SK-N-SH (cell line): ENCODE measurements at regions not wholly inside any gene's neighbourhood (a gene's known extent, or its start where the extent isn't known, plus 50 kb on each side); places are given as distances from the start of the nearest gene placed in this dataset.

ENCODE experiments used
- CTCF ChIA-PET: fragments of 300-600, 350-600 bp; formaldehyde crosslinking; extraction: SDS; loops from one replicate; lab custom pipeline; 2021; lab: Yijun Ruan, JAX
- POLR2A ChIA-PET: fragments of 350-600 bp; sonication (Branson Sonifier 250); formaldehyde crosslinking; extraction: SDS; loops from one replicate; lab custom pipeline; 2020; ENCODE audit warnings: antibody characterized with exemption, inconsistent platforms; lab: Yijun Ruan, JAX
- DNase-seq: peaks from one replicate; pipeline ENCODE4 v3.0.0; 2012
- H2AFZ ChIP-seq: fragments of 200-600 bp; sonication (generic); 2 replicates; pipeline ENCODE4 v1.8.1; 2016; ENCODE audit warnings: antibody characterized with exemption, mild to moderate bottlenecking, low read depth
- H3F3A ChIP-seq: fragments of 200-600 bp; sonication (generic); replicated peaks from 2 replicates; pipeline ENCODE3; 2016; ENCODE audit warnings: antibody characterized with exemption, mild to moderate bottlenecking; ENCODE audit not compliant: insufficient read depth
- H3K27ac ChIP-seq, 2 experiments: fragments of 200-500 bp in 1 of 2; fragments of 200-600 bp in 1 of 2; sonication (Bioruptor generic) in 1 of 2; sonication (generic), shearing (Covaris generic) in 1 of 2; 2 replicates each; pipeline versions ENCODE4 v1.5.1 to v1.6.1; 2014 to 2016; ENCODE audit warnings: low read depth in 2 of 2, inconsistent platforms in 1 of 2, low read length in 1 of 2, mild to moderate bottlenecking in 1 of 2, mixed read lengths in 1 of 2
- H3K27me3 ChIP-seq: fragments of 200-600 bp; sonication (generic), shearing (Covaris generic); 2 replicates; pipeline ENCODE4 v1.6.1; 2016; ENCODE audit warnings: mixed run types; ENCODE audit not compliant: insufficient read depth
- H3K36me3 ChIP-seq, 2 experiments: fragments of 200-500 bp in 1 of 2; fragments of 200-600 bp in 1 of 2; sonication (Bioruptor generic) in 1 of 2; sonication (generic) in 1 of 2; replicated peaks in 1 of 2; 2 replicates each; pipeline versions ENCODE3 to v1.5.1; 2014 to 2016; ENCODE audit warnings: low read length in 1 of 2, mild to moderate bottlenecking in 1 of 2; ENCODE audit not compliant: insufficient read depth in 2 of 2, control insufficient read depth in 1 of 2
- H3K4me1 ChIP-seq, 2 experiments: fragments of 200-500 bp in 1 of 2; fragments of 200-600 bp in 1 of 2; sonication (Bioruptor generic) in 1 of 2; sonication (generic), shearing (Covaris generic) in 1 of 2; 2 replicates each; pipeline versions ENCODE4 v1.5.1 to v1.6.1; 2014 to 2016; ENCODE audit warnings: low read depth in 1 of 2, low read length in 1 of 2, mixed run types in 1 of 2; ENCODE audit not compliant: insufficient read depth in 2 of 2, control insufficient read depth in 1 of 2
- H3K4me2 ChIP-seq: fragments of 200-600 bp; sonication (generic), shearing (Covaris generic); 2 replicates; pipeline ENCODE4 v1.6.1; 2017; ENCODE audit warnings: mixed run types
- H3K4me3 ChIP-seq, 2 experiments: fragments of 200-500 bp in 1 of 2; fragments of 200-600 bp in 1 of 2; sonication (Bioruptor generic) in 1 of 2; sonication (generic), shearing (Covaris generic) in 1 of 2; 2 replicates each; pipeline versions ENCODE4 v1.5.1 to v1.8.1; 2014 to 2016; ENCODE audit warnings: low read depth in 2 of 2, inconsistent platforms in 1 of 2, low read length in 1 of 2, mild to moderate bottlenecking in 1 of 2, mixed read lengths in 1 of 2, moderate library complexity in 1 of 2
- H3K79me2 ChIP-seq: fragments of 200-600 bp; sonication (generic); 2 replicates; pipeline ENCODE4 v1.8.1; 2017; ENCODE audit warnings: mild to moderate bottlenecking; ENCODE audit not compliant: insufficient read depth
- H3K9ac ChIP-seq: fragments of 200-600 bp; sonication (generic); 2 replicates; pipeline ENCODE4 v1.6.1; 2017; ENCODE audit warnings: mixed run types
- H3K9me2 ChIP-seq: fragments of 200-600 bp; sonication (generic); 2 replicates; pipeline ENCODE4 v1.6.1; 2017; ENCODE audit warnings: mixed run types
- H3K9me3 ChIP-seq: fragments of 200-600 bp; sonication (generic); 2 replicates; pipeline ENCODE4 v1.6.1; 2017; ENCODE audit warnings: mixed run types, mild to moderate bottlenecking, moderate library complexity
- H4K20me1 ChIP-seq: fragments of 200-600 bp; sonication (generic); 2 replicates; pipeline ENCODE4 v1.6.1; 2017; ENCODE audit warnings: mild to moderate bottlenecking, mixed run types; ENCODE audit not compliant: insufficient read depth
- CHD2 ChIP-seq: fragments of 150-350 bp; IDR thresholded peaks from 2 replicates; pipeline ENCODE4 v1.6.1; 2018; ENCODE audit warnings: low read length; ENCODE audit not compliant: partially characterized antibody
- CTCF ChIP-seq: fragments of 200-600 bp; sonication (generic); IDR thresholded peaks from 2 replicates; pipeline ENCODE4 v1.6.1; 2017; ENCODE audit warnings: antibody characterized with exemption, mild to moderate bottlenecking, moderate library complexity
- ELF1 ChIP-seq: IDR thresholded peaks from 2 replicates; pipeline ENCODE4 v1.4.0; 2012
- EZH2phosphoT487 ChIP-seq: fragments of 200-600 bp; sonication (generic); IDR thresholded peaks from 2 replicates; pipeline ENCODE4 v1.6.1; 2017; ENCODE audit warnings: low read depth, mixed run types, mild to moderate bottlenecking, antibody characterized with exemption, moderate library complexity, borderline replicate concordance
- FOSL2 ChIP-seq: IDR thresholded peaks from 2 replicates; pipeline ENCODE4 v1.4.0; 2012; ENCODE audit warnings: low read depth, mild to moderate bottlenecking, moderate library complexity, borderline replicate concordance
- MAX ChIP-seq: IDR thresholded peaks from 2 replicates; pipeline ENCODE4 v1.4.0; 2012; ENCODE audit warnings: low read depth
- MEF2A ChIP-seq: IDR thresholded peaks from 2 replicates; pipeline ENCODE4 v1.4.0; 2012; ENCODE audit warnings: low read depth, borderline replicate concordance
- NFIC ChIP-seq: IDR thresholded peaks from 2 replicates; pipeline ENCODE4 v1.4.0; 2012; ENCODE audit warnings: borderline replicate concordance
- RAD21 ChIP-seq: IDR thresholded peaks from 2 replicates; pipeline ENCODE4 v1.6.1; 2012; ENCODE audit warnings: mild to moderate bottlenecking, low read length
- REST ChIP-seq: IDR thresholded peaks from 2 replicates; pipeline ENCODE4 v1.6.1; 2012; ENCODE audit warnings: mild to moderate bottlenecking, low read depth, low read length, moderate library complexity
- RFX5 ChIP-seq: IDR thresholded peaks from 2 replicates; pipeline ENCODE4 v1.6.1; 2012; ENCODE audit warnings: mild to moderate bottlenecking, improper control_type of control experiment, low read length
- TEAD4 ChIP-seq: IDR thresholded peaks from 2 replicates; pipeline ENCODE4 v1.4.0; 2012; ENCODE audit warnings: mild to moderate bottlenecking, borderline replicate concordance; ENCODE audit not compliant: insufficient read depth
- WGBS: methylation state at CpG from one replicate; pipeline ENCODE4 v1.1.6; 2017; ENCODE audit warnings: low lambda C conversion rate; 5-methylcytosine and 5-hydroxymethylcytosine counted together
- TF ChIP-seq, protein P1 (sequence below): IDR thresholded peaks from 2 replicates; pipeline ENCODE4 v1.4.0; 2012; ENCODE audit warnings: low read depth, borderline replicate concordance
- TF ChIP-seq, protein P2 (sequence below): fragments of 150-350 bp; IDR thresholded peaks from 2 replicates; pipeline ENCODE4 v1.6.1; 2017; ENCODE audit warnings: antibody characterized with exemption, low read length, low read depth, borderline replicate concordance

DNA sequence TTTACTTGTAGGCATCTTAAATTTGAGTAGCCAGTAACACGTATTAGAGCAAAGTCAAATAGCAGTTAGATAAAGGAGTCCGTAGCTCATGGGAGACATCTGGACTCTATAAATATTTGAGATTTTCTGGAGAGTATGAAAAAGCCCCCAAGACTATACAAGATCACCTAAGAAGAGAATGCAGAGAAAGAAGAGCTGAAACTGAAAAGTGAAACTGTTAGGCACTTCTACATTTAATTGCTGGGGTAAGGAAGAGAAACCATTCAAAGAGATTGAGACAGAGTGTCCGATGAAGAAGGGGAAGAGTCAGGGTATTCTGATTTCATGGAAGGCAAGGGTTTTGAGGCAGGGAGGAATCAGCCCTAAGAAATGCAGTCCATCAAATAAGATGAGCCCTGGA is 2372.1 kb downstream of the MAT2B start:
- no peak for TF ChIP-seq RFX5
- TF ChIP-seq ELF1 = no peak
- TF ChIP-seq RAD21 = no peak
- no peak for TF ChIP-seq FOSL2
- TF ChIP-seq, protein P1, sequence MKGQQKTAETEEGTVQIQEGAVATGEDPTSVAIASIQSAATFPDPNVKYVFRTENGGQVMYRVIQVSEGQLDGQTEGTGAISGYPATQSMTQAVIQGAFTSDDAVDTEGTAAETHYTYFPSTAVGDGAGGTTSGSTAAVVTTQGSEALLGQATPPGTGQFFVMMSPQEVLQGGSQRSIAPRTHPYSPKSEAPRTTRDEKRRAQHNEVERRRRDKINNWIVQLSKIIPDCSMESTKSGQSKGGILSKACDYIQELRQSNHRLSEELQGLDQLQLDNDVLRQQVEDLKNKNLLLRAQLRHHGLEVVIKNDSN = no peak
- no peak for TF ChIP-seq MAX
- no peak overlapping the region for H3K9ac ChIP-seq
- H3K4me2 ChIP-seq = no peak overlapping the region
- no peak overlapping the region for H3K27ac ChIP-seq
- H3F3A ChIP-seq = no peaks in the 10 kb centered on the region
- CTCF ChIA-PET = no interaction called here
- H3K4me3 ChIP-seq = no peak overlapping the region
- POLR2A ChIA-PET = no interaction called here
- H3K9me2 ChIP-seq = no peaks in the 10 kb centered on the region
- no peaks in the 10 kb centered on the region for H3K27me3 ChIP-seq
- no peaks in the 10 kb centered on the region for H3K79me2 ChIP-seq
- H2AFZ ChIP-seq = no peak overlapping the region
- DNase-seq = no peak
- WGBS = 37% methylated on average over 3 of the region's 3 CpGs
- no peaks in the 10 kb centered on the region for H3K36me3 ChIP-seq
- H3K9me3 ChIP-seq = no peaks in the 10 kb centered on the region
- H4K20me1 ChIP-seq = no peaks in the 10 kb centered on the region
- H3K4me1 ChIP-seq = no peaks in the 10 kb centered on the region

GRCh38 chr5:165881259-165881658 is 2375.8 kb downstream of the MAT2B start:
- no peaks in the 10 kb centered on the region for H4K20me1 ChIP-seq
- H3K9ac ChIP-seq = no peak overlapping the region
- H3K4me2 ChIP-seq = no peak overlapping the region
- DNase-seq = peak; percentile 14
- H3K4me1 ChIP-seq = no peaks in the 10 kb centered on the region
- CTCF ChIA-PET = interaction anchor here (0.7 to 1.0 kb wide), 3 partner anchors 50 to 250 kb away, joined by 3 read pairs; no protein-coding TSS in a partner anchor
- H3K27me3 ChIP-seq = no peaks in the 10 kb centered on the region
- H3K9me2 ChIP-seq = no peaks in the 10 kb centered on the region
- no peak for TF ChIP-seq CTCF
- no peak for TF ChIP-seq CHD2
- TF ChIP-seq RAD21 = peak; percentile 53
- TF ChIP-seq, all 33 proteins: peak for 1
- Histone ChIP-seq H3K4me3 (no peak overlapping the region), H3K79me2 (no peaks in the 10 kb centered on the region), H3K9me3 (no peaks in the 10 kb centered on the region), H2AFZ (no peak overlapping the region), H3K27ac (no peak overlapping the region), H3F3A (no peaks in the 10 kb centered on the region), H3K36me3 (no peaks in the 10 kb centered on the region)
- POLR2A ChIA-PET = no interaction called here
- WGBS = 31% methylated on average over 2 of the region's 2 CpGs

GRCh38 chr5:165882099-165882498 is 2376.7 kb downstream of the MAT2B start:
- Histone ChIP-seq H2AFZ (no peak overlapping the region), H4K20me1 (no peaks in the 10 kb centered on the region), H3K27ac (no peak overlapping the region), H3K9ac (no peak overlapping the region), H3K36me3 (no peaks in the 10 kb centered on the region), H3K4me3 (no peak overlapping the region), H3F3A (no peaks in the 10 kb centered on the region), H3K4me2 (no peak overlapping the region), H3K9me2 (no peaks in the 10 kb centered on the region), H3K27me3 (no peaks in the 10 kb centered on the region), H3K4me1 (no peaks in the 10 kb centered on the region), H3K9me3 (no peaks in the 10 kb centered on the region), H3K79me2 (no peaks in the 10 kb centered on the region)
- ChIA-PET CTCF (no interaction called here), POLR2A (no interaction called here)
- no peak for DNase-seq
- whole genome bisulfite sequencing = 22% methylated on average over 3 of the region's 3 CpGs
- TF ChIP-seq NFIC = no peak
- TF ChIP-seq REST = no peak
- TF ChIP-seq FOSL2 = no peak
- no peak for TF ChIP-seq TEAD4
- no peak for TF ChIP-seq CHD2
- TF ChIP-seq MEF2A = no peak
- no peak for TF ChIP-seq EZH2phosphoT487
- TF ChIP-seq, protein P2, sequence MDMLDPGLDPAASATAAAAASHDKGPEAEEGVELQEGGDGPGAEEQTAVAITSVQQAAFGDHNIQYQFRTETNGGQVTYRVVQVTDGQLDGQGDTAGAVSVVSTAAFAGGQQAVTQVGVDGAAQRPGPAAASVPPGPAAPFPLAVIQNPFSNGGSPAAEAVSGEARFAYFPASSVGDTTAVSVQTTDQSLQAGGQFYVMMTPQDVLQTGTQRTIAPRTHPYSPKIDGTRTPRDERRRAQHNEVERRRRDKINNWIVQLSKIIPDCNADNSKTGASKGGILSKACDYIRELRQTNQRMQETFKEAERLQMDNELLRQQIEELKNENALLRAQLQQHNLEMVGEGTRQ = no peak
